Activated CD8-positive, alpha-beta memory T cell treated with anti-CD3 and anti-CD28 coated beads, Interleukin-2, amount 50 U/mL, for 48 hours (primary cell): ENCODE measurements at regions not wholly inside any gene's neighbourhood (a gene's known extent, or its start where the extent isn't known, plus 50 kb on each side); places are given as distances from the start of the nearest gene placed in this dataset.
"Not testable (repeated sequence)": the region's sequence is repeated elsewhere in the genome, so short reads cannot be mapped to it uniquely, and the experiment has no call there.

ENCODE experiments used
- DNase-seq: peaks from one replicate; pipeline ENCODE4 v3.0.0-alpha.2; 2020

- no peak for DNase-seq
Measured at GRCh38 chr12:25424211-25424731, 128.8 kb downstream of the LMNTD1 start.

GRCh38 chr12:25423355-25424050 lies 129.6 kb downstream of the LMNTD1 start:
- no peak for DNase-seq

GRCh38 chr12:25422241-25422640 lies 130.8 kb downstream of the LMNTD1 start:
- no peak for DNase-seq

- DNase-seq, result no peak
Measured at GRCh38 chr12:25421651-25422167, 131.4 kb downstream of the LMNTD1 start.

GRCh38 chr12:25420116-25420515 lies 133.0 kb downstream of the LMNTD1 start:
- DNase-seq, result no peak

- DNase-seq, result no peak
Measured at GRCh38 chr12:25419595-25419994, 133.5 kb downstream of the LMNTD1 start.

- no peak for DNase-seq
Measured at GRCh38 chr12:25417071-25417470, 136.0 kb downstream of the LMNTD1 start.

GRCh38 chr12:25416516-25416915 lies 136.6 kb downstream of the LMNTD1 start:
- DNase-seq, result no peak

GRCh38 chr12:25415004-25415403 lies 138.1 kb downstream of the LMNTD1 start:
- no peak for DNase-seq

- no peak for DNase-seq
Measured at GRCh38 chr12:25412735-25413134, 140.3 kb downstream of the LMNTD1 start.

GRCh38 chr12:25404955-25405354 lies 148.1 kb downstream of the LMNTD1 start:
- no peak for DNase-seq

GRCh38 chr12:25401547-25402345 lies 151.0 kb upstream of the KRAS start:
- DNase-seq, result no peak

- no peak for DNase-seq
Measured at GRCh38 chr12:25397001-25397400, 146.3 kb upstream of the KRAS start.

GRCh38 chr12:25395227-25395626 lies 144.5 kb upstream of the KRAS start:
- DNase-seq, result no peak

- DNase-seq, result not testable (repeated sequence)
Measured at GRCh38 chr12:25394775-25395174, 144.0 kb upstream of the KRAS start.

GRCh38 chr12:25394025-25394424 lies 143.3 kb upstream of the KRAS start:
- no peak for DNase-seq

GRCh38 chr12:25391346-25391745 lies 140.6 kb upstream of the KRAS start:
- DNase-seq, result not testable (repeated sequence)

GRCh38 chr12:25388183-25388582 lies 137.5 kb upstream of the KRAS start:
- DNase-seq, result no peak

GRCh38 chr12:25387732-25388050 lies 137.0 kb upstream of the KRAS start:
- DNase-seq, result no peak

- DNase-seq, result peak; percentile 71
Measured at GRCh38 chr12:25386831-25387731, 136.4 kb upstream of the KRAS start.

- DNase-seq, result no peak
Measured at GRCh38 chr12:25384893-25385248, 134.1 kb upstream of the KRAS start.

GRCh38 chr12:25384038-25384892 lies 133.5 kb upstream of the KRAS start:
- no peak for DNase-seq
